PC-3 (cell line): ENCODE measurements at regions not wholly inside any gene's neighbourhood (a gene's known extent, or its start where the extent isn't known, plus 50 kb on each side); places are given as distances from the start of the nearest gene placed in this dataset.
"Not testable (repeated sequence)": the region's sequence is repeated elsewhere in the genome, so short reads cannot be mapped to it uniquely, and the experiment has no call there.

ENCODE experiments used
- ATAC-seq: fragments of 200-7000 bp; cut with Tn5 transposase; 2 replicates; pipeline ENCODE4 v1.9.1; 2020; ENCODE audit warnings: mild to moderate bottlenecking, moderate library complexity
- BruUV-seq: library from RNA; stranded (reverse); fragments of 400-500 nt; replicated peaks from 2 replicates; lab custom pipeline; 2021; lab: Mats Ljungman, UMichigan
- CTCF ChIA-PET: fragments of 300-600 bp; sonication (Branson Sonifier 250); formaldehyde crosslinking; loops from one replicate; lab custom pipeline; 2022; ENCODE audit warnings: antibody characterized with exemption; lab: Charles Lee
- POLR2A ChIA-PET: fragments of 300-600 bp; sonication (Branson Sonifier 250); formaldehyde crosslinking; loops from one replicate; lab custom pipeline; 2022; ENCODE audit warnings: antibody characterized with exemption; ENCODE audit not compliant: unreplicated experiment; lab: Charles Lee
- DNase-seq: peaks from one replicate; pipeline ENCODE4 v3.0.0-alpha.2; 2015
- H2AFZ ChIP-seq: fragments of 300-600 bp; sonication (generic); 2 replicates; pipeline ENCODE4 v1.6.0; 2016; ENCODE audit warnings: antibody characterized with exemption, low read length
- H3F3A ChIP-seq: fragments of 300-600 bp; sonication (generic); one replicate; pipeline ENCODE4 v1.6.0; 2017; ENCODE audit warnings: antibody characterized with exemption, low read length, control low read depth, mild to moderate bottlenecking; ENCODE audit not compliant: unreplicated experiment
- H3K27ac ChIP-seq: fragments of 300-600 bp; sonication (generic); 2 replicates; pipeline ENCODE4 v1.5.1; 2016; ENCODE audit warnings: mild to moderate bottlenecking, low read length
- H3K27me3 ChIP-seq: fragments of 300-600 bp; sonication (generic); 2 replicates; pipeline ENCODE4 v1.6.1; 2016; ENCODE audit warnings: low read length, mixed read lengths
- H3K36me3 ChIP-seq: fragments of 300-600 bp; sonication (generic); 2 replicates; pipeline ENCODE4 v1.6.1; 2016; ENCODE audit warnings: low read depth, mixed run types, low read length, mixed read lengths
- H3K4me1 ChIP-seq: fragments of 300-600 bp; sonication (generic); 2 replicates; pipeline ENCODE4 v1.5.1; 2016; ENCODE audit warnings: low read length; ENCODE audit not compliant: insufficient read depth
- H3K4me2 ChIP-seq: fragments of 300-600 bp; sonication (generic); 2 replicates; pipeline ENCODE4 v1.6.0; 2016; ENCODE audit warnings: low read length
- H3K4me3 ChIP-seq: fragments of 300-600 bp; sonication (generic); 2 replicates; pipeline ENCODE4 v1.5.1; 2016; ENCODE audit warnings: mild to moderate bottlenecking, low read length, mixed read lengths
- H3K79me2 ChIP-seq: fragments of 300-600 bp; sonication (generic); 2 replicates; pipeline ENCODE4 v1.6.1; 2017; ENCODE audit warnings: low read length, mixed read lengths
- H3K9ac ChIP-seq: fragments of 300-600 bp; sonication (generic); 2 replicates; pipeline ENCODE4 v1.6.0; 2016; ENCODE audit warnings: mild to moderate bottlenecking, low read length
- H3K9me2 ChIP-seq: fragments of 300-600 bp; sonication (generic); replicated peaks from 2 replicates; pipeline ENCODE4 v1.6.1; 2016; ENCODE audit warnings: mixed run types, low read length, mixed read lengths
- H3K9me3 ChIP-seq: fragments of 300-600 bp; sonication (generic); 2 replicates; pipeline ENCODE4 v1.6.1; 2016; ENCODE audit warnings: low read length, mixed read lengths
- H4K20me1 ChIP-seq: fragments of 300-600 bp; sonication (generic); 2 replicates; pipeline ENCODE4 v1.6.1; 2016; ENCODE audit warnings: low read length, mixed read lengths
- intact Hi-C: fragments of 100-400 bp; cut with micrococcal nuclease; formaldehyde crosslinking; loops from 2 replicates; pipeline ENCODE4 v1.9.0; 2023

DNA sequence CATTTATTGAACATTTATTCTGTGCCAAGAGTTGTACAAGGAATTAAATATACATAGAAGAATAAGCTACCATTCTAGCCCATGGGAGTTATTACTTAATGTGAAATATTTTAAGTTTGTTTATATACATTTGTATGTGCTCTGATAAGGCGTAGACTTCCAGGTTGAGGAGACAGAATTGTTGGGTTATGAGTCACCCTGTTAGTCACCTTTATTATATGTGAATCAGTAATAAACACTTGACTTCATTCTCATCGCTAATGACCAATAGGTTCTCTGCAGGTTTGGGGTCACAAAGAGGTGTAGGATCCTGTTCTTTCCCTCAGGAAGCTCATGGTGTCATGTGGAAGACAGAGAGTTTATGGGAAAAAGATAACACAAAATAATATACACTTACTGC, 116.9 kb downstream of the SRGAP2 start:
- ATAC-seq = peak; percentile 89
- H3K9ac ChIP-seq, H4K20me1 ChIP-seq, H3K27ac ChIP-seq, POLR2A ChIA-PET, H3K9me3 ChIP-seq, H3K4me1 ChIP-seq, H3K4me2 ChIP-seq, CTCF ChIA-PET, H3F3A ChIP-seq, DNase-seq, intact Hi-C loops, H2AFZ ChIP-seq, H3K27me3 ChIP-seq, H3K9me2 ChIP-seq, H3K36me3 ChIP-seq, H3K4me3 ChIP-seq, H3K79me2 ChIP-seq, BruUV-seq: not testable (repeated sequence)

DNA sequence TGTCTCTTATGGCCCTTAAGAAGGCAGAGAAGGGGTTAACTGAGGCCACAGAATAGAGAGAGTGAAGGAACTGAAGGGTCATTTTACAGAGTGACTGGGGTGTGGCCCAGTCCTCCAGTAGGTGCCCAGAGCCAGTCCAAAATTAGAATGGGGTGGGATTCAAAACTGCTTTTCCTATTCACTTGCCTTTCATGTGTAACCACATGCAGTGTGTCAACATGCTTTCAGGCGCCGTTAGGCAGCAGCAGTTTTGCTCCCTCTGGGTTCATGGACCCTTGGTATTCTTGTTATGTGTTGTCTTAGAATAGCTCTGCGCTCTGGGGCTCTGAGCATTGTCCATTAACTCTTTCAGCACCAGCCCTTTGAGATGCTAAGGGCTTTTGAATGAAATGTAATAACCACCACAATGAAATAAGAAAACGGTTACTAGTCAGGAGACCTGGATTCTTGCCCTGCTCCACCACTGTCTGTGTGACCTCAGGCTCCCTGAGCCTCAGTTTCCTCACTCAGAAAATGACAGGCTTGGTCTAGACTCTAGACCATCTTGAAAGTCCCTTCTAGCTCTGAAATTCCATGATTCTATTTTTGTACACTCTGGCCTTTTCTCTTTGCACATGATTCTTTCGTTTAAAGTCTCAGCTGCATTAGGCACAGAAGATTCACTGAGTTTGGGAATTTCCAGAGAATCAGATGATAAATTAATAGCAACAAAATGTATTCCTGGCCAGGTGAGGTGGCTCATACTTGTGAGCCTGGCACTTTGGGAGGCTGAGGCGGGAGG, 123.0 kb downstream of the SRGAP2 start:
- H3K9ac ChIP-seq, POLR2A ChIA-PET, BruUV-seq, H3K4me3 ChIP-seq, H3K27me3 ChIP-seq, H3K27ac ChIP-seq, H3K9me2 ChIP-seq, H3K79me2 ChIP-seq, intact Hi-C loops, ATAC-seq, H3F3A ChIP-seq, H3K9me3 ChIP-seq, CTCF ChIA-PET, DNase-seq, H4K20me1 ChIP-seq, H3K4me2 ChIP-seq, H3K4me1 ChIP-seq, H3K36me3 ChIP-seq, H2AFZ ChIP-seq: not testable (repeated sequence)

DNA sequence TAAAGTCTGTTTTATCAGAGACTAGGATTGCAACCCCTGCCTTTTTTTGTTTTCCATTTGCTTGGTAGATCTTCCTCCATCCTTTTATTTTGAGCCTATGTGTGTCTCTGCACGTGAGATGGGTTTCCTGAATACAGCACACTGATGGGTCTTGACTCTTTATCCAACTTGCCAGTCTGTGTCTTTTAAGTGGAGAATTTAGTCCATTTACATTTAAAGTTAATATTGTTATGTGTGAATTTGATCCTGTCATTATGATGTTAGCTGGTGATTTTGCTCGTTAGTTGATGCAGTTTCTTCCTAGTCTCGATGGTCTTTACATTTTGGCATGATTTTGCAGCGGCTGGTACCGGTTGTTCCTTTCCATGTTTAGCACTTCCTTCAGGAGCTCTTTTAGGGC, 128.3 kb downstream of the SRGAP2 start:
- CTCF ChIA-PET, H3K27me3 ChIP-seq, H3K4me2 ChIP-seq, POLR2A ChIA-PET, H3F3A ChIP-seq, intact Hi-C loops, H4K20me1 ChIP-seq, H2AFZ ChIP-seq, H3K27ac ChIP-seq, H3K36me3 ChIP-seq, DNase-seq, H3K9me3 ChIP-seq, H3K79me2 ChIP-seq, BruUV-seq, H3K9ac ChIP-seq, H3K4me3 ChIP-seq, H3K4me1 ChIP-seq, ATAC-seq, H3K9me2 ChIP-seq: not testable (repeated sequence)

DNA sequence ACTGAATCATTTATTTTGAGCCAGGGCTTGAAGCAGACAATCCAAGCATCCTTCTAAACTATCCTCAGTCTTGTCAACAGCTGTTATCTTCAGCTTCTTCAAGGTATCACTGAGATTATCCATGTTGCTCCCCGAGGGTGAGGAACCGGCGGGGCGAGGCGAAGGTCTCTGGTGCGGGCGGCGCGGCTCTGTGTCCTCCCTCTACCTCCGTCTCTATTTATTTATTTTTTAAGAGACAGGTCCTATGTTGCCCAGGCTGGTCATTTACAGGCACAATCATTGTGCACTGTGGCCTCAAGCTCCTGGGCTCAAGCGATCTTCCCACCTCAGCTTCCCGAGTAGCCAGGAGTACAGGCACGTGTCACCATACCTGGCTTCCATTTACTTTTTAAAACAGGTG, 130.0 kb downstream of the SRGAP2 start:
- H3K79me2 ChIP-seq, POLR2A ChIA-PET: not testable (repeated sequence)

GRCh38 chr1:206333897-206334296, 130.6 kb downstream of the SRGAP2 start:
- intact Hi-C loops, H3K27me3 ChIP-seq, H3K36me3 ChIP-seq, POLR2A ChIA-PET, H3K9me2 ChIP-seq, H4K20me1 ChIP-seq, H3K4me1 ChIP-seq, H3K9ac ChIP-seq, H3K27ac ChIP-seq, DNase-seq, H3F3A ChIP-seq, H3K4me2 ChIP-seq, H3K79me2 ChIP-seq, H2AFZ ChIP-seq, CTCF ChIA-PET, BruUV-seq, H3K4me3 ChIP-seq, H3K9me3 ChIP-seq: not testable (repeated sequence)
- peak; percentile 83 for ATAC-seq

More for the DNA sequence above, 130.0 kb downstream of the SRGAP2 start:
- intact Hi-C loops, H3K9ac ChIP-seq, ATAC-seq, DNase-seq, H3K27ac ChIP-seq, H4K20me1 ChIP-seq, CTCF ChIA-PET, BruUV-seq, H2AFZ ChIP-seq, H3F3A ChIP-seq, H3K4me2 ChIP-seq, H3K36me3 ChIP-seq, H3K4me3 ChIP-seq, H3K9me3 ChIP-seq, H3K27me3 ChIP-seq, H3K4me1 ChIP-seq, H3K9me2 ChIP-seq: not testable (repeated sequence)

GRCh38 chr1:206334481-206334880, 131.1 kb downstream of the SRGAP2 start:
- H4K20me1 ChIP-seq, H3K27ac ChIP-seq, H3F3A ChIP-seq, H3K9me2 ChIP-seq, ATAC-seq, intact Hi-C loops, DNase-seq, H3K27me3 ChIP-seq, H3K4me2 ChIP-seq, H2AFZ ChIP-seq, BruUV-seq, H3K9ac ChIP-seq, H3K79me2 ChIP-seq, H3K4me1 ChIP-seq, H3K36me3 ChIP-seq, H3K4me3 ChIP-seq, POLR2A ChIA-PET, CTCF ChIA-PET, H3K9me3 ChIP-seq: not testable (repeated sequence)

GRCh38 chr1:206335162-206335561, 131.8 kb downstream of the SRGAP2 start:
- H3K4me2 ChIP-seq, DNase-seq, H4K20me1 ChIP-seq, H3K9me2 ChIP-seq, H3K9me3 ChIP-seq, ATAC-seq, intact Hi-C loops, CTCF ChIA-PET, H3K27me3 ChIP-seq, BruUV-seq, H3K36me3 ChIP-seq, POLR2A ChIA-PET, H3F3A ChIP-seq, H3K27ac ChIP-seq, H3K4me3 ChIP-seq, H3K4me1 ChIP-seq, H3K79me2 ChIP-seq, H3K9ac ChIP-seq, H2AFZ ChIP-seq: not testable (repeated sequence)
